HFFc6 (cell line): ENCODE measurements at regions not wholly inside any gene's neighbourhood (a gene's known extent, or its start where the extent isn't known, plus 50 kb on each side); places are given as distances from the start of the nearest gene placed in this dataset.

Experiments used
- DNase-seq: peaks from one replicate; pipeline ENCODE4 v3.0.0-alpha.2; 2018
- H3K27ac Mint-ChIP-seq: 2 replicates; pipeline ENCODE4 v1.8.0; 2020; ENCODE audit warnings: mild to moderate bottlenecking, mixed read lengths
- H3K27me3 Mint-ChIP-seq: 2 replicates; pipeline ENCODE4 v1.8.0; 2021; ENCODE audit warnings: mild to moderate bottlenecking, moderate library complexity, mixed read lengths; ENCODE audit not compliant: insufficient read depth
- H3K36me3 Mint-ChIP-seq: 2 replicates; pipeline ENCODE4 v1.8.0; 2021; ENCODE audit warnings: low read depth, mixed read lengths
- H3K4me1 Mint-ChIP-seq: 2 replicates; pipeline ENCODE4 v1.8.0; 2020; ENCODE audit warnings: low read depth, mixed read lengths
- H3K4me3 Mint-ChIP-seq: 2 replicates; pipeline ENCODE4 v1.8.0; 2020; ENCODE audit warnings: mild to moderate bottlenecking, moderate library complexity, mixed read lengths
- H3K9me3 Mint-ChIP-seq: 2 replicates; pipeline ENCODE4 v1.8.0; 2020; ENCODE audit warnings: mild to moderate bottlenecking, mixed read lengths
- CTCF ChIP-seq: fragments of 200-600 bp; sonication (generic); IDR thresholded peaks from 2 replicates; pipeline ENCODE4 v1.5.0; 2021; ENCODE audit warnings: antibody characterized with exemption, mild to moderate bottlenecking

GRCh38 chr2:136207665-136208064 lies 89.7 kb upstream of the CXCR4 start:
- Mint-ChIP-seq H3K27me3 (no peaks in the 10 kb centered on the region), H3K36me3 (no peaks in the 10 kb centered on the region), H3K27ac (no peak overlapping the region), H3K4me1 (no peaks in the 10 kb centered on the region), H3K9me3 (peaks cover 9% of the 10 kb centered on the region), H3K4me3 (no peak overlapping the region)
- DNase-seq = no peak
- TF ChIP-seq CTCF = no peak

- TF ChIP-seq CTCF = no peak
- H3K36me3 Mint-ChIP-seq = no peaks in the 10 kb centered on the region
- no peak overlapping the region for H3K27ac Mint-ChIP-seq
- no peaks in the 10 kb centered on the region for H3K27me3 Mint-ChIP-seq
- H3K4me1 Mint-ChIP-seq = no peaks in the 10 kb centered on the region
- no peak overlapping the region for H3K4me3 Mint-ChIP-seq
- peaks cover 9% of the 10 kb centered on the region for H3K9me3 Mint-ChIP-seq
- no peak for DNase-seq
Observed at GRCh38 chr2:136207030-136207623, 89.2 kb upstream of the CXCR4 start.

GRCh38 chr2:136206613-136207012 lies 88.7 kb upstream of the CXCR4 start:
- no peak overlapping the region for H3K27ac Mint-ChIP-seq
- no peaks in the 10 kb centered on the region for H3K4me1 Mint-ChIP-seq
- no peaks in the 10 kb centered on the region for H3K36me3 Mint-ChIP-seq
- H3K9me3 Mint-ChIP-seq = peaks cover 8% of the 10 kb centered on the region
- DNase-seq = no peak
- TF ChIP-seq CTCF = no peak
- H3K27me3 Mint-ChIP-seq = no peaks in the 10 kb centered on the region
- H3K4me3 Mint-ChIP-seq = no peak overlapping the region

- Mint-ChIP-seq H3K9me3 (peaks cover 3% of the 10 kb centered on the region), H3K27ac (no peak overlapping the region), H3K27me3 (no peaks in the 10 kb centered on the region), H3K4me1 (no peaks in the 10 kb centered on the region), H3K36me3 (no peaks in the 10 kb centered on the region), H3K4me3 (no peak overlapping the region)
- no peak for TF ChIP-seq CTCF
- no peak for DNase-seq
Observed at GRCh38 chr2:136205615-136206014, 87.7 kb upstream of the CXCR4 start.

GRCh38 chr2:136204971-136205370 lies 87.0 kb upstream of the CXCR4 start:
- peaks cover 3% of the 10 kb centered on the region; the same call in 1 of the 2 replicates for H3K9me3 Mint-ChIP-seq
- H3K36me3 Mint-ChIP-seq = no peaks in the 10 kb centered on the region
- H3K27me3 Mint-ChIP-seq = no peaks in the 10 kb centered on the region
- no peak for DNase-seq
- no peak overlapping the region for H3K4me3 Mint-ChIP-seq
- no peak for TF ChIP-seq CTCF
- H3K4me1 Mint-ChIP-seq = no peaks in the 10 kb centered on the region
- H3K27ac Mint-ChIP-seq = no peak overlapping the region

GRCh38 chr2:136195226-136195625 lies 77.3 kb upstream of the CXCR4 start:
- Mint-ChIP-seq H3K9me3 (peaks cover 21% of the 10 kb centered on the region), H3K27ac (no peak overlapping the region), H3K4me3 (no peak overlapping the region), H3K36me3 (no peaks in the 10 kb centered on the region), H3K27me3 (no peaks in the 10 kb centered on the region; the same call in 1 of the 2 replicates), H3K4me1 (no peaks in the 10 kb centered on the region)
- no peak for TF ChIP-seq CTCF
- no peak for DNase-seq
